Stimulated activated effector memory CD8-positive, alpha-beta T cell treated with anti-CD3 and anti-CD28 coated beads, Interleukin-12 subunit alpha, Interleukin-12 subunit beta, amount 100 ng/mL, for 72 hours (primary cell): ENCODE measurements at regions not wholly inside any gene's neighbourhood (a gene's known extent, or its start where the extent isn't known, plus 50 kb on each side); places are given as distances from the start of the nearest gene placed in this dataset.
A peak's percentile ranks its signal among the peaks of the same experiment; 100 is the strongest.
"Not testable (repeated sequence)": the region's sequence is repeated elsewhere in the genome, so short reads cannot be mapped to it uniquely, and the experiment has no call there.

Experiments
- ATAC-seq: fragments of 150-1000 bp; cut with Tn5 transposase; 2 replicates; pipeline ENCODE4 v1.10.0; 2021
- DNase-seq, 2 donors: peaks; one replicate each; pipeline ENCODE4 v3.0.0; 2021 to 2022; ENCODE audit warnings: low spot score in 2 of 2
- H3K27ac Mint-ChIP-seq: one replicate; pipeline ENCODE4 v1.8.0; 2022; ENCODE audit warnings: mild to moderate bottlenecking, mixed read lengths
- H3K36me3 Mint-ChIP-seq: one replicate; pipeline ENCODE4 v1.8.0; 2022; ENCODE audit warnings: mild to moderate bottlenecking, mixed read lengths
- H3K4me1 Mint-ChIP-seq: one replicate; pipeline ENCODE4 v1.8.0; 2022; ENCODE audit warnings: mixed read lengths
- H3K4me3 Mint-ChIP-seq: one replicate; pipeline ENCODE4 v1.8.0; 2022; ENCODE audit warnings: mild to moderate bottlenecking, mixed read lengths
- H3K9me3 Mint-ChIP-seq: one replicate; pipeline ENCODE4 v1.8.0; 2022; ENCODE audit warnings: mixed read lengths

DNA sequence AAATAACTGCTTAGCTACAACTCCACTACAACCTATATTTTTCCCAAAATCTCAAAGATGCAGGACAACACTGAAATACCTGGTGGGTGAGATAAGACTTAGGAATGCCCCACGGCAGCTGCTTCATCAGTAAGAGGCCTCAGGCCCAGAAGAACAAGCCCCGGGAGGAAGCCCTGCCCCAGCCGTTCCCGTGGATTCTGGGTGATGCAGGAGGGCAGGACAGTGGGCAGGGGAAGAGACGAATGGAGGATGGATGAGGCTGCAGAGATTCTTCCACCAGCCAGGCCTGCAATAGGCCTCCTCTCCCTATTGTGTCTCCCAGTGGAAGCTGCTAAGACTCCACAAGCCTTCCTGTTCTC lies 197.9 kb upstream of the HDAC4 start:
- H3K27ac Mint-ChIP-seq, result no peak overlapping the region
- DNase-seq, result no peak
- H3K4me1 Mint-ChIP-seq, result peaks cover 42% of the 10 kb centered on the region
- no peaks in the 10 kb centered on the region for H3K36me3 Mint-ChIP-seq
- no peaks in the 10 kb centered on the region for H3K9me3 Mint-ChIP-seq
- no peak for ATAC-seq
- H3K4me3 Mint-ChIP-seq, result no peak overlapping the region

DNA sequence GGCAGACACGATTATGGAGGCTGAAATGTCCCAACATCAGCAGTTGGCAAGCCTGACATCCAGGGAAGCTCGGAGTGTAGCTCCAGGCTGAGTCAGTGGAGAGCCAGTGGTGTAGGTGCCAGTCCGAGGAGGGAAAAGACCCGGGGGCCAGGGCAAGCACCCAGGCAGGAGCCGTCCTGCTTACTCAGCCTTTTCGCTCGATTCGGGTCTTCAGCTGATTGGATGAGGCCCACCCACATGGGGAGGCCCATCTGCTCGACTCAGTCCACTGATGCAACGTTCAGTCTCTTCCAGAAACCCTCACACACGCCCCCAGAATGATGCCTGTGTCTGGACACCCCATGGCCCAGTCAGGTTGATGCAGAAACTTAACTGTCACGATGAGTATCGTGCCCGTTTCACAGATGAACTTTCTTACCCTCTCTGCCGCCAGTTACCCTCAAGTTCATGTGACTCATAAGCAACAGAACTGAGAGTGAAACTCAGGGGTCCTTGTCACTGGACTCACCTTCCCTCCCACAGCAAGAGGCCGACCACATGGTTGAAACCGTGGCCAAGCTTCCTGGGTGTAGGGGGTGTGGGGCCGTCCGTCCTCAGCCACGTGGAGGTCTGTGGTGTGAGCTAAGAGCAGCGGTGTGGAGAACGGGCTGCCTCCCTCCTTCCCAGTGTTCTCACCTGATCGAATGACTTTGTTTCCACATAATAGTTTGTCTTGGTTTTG lies 197.4 kb upstream of the HDAC4 start:
- H3K36me3 Mint-ChIP-seq, result no peaks in the 10 kb centered on the region
- H3K4me1 Mint-ChIP-seq, result peaks cover 38% of the 10 kb centered on the region
- no peak overlapping the region for H3K27ac Mint-ChIP-seq
- H3K9me3 Mint-ChIP-seq, result no peaks in the 10 kb centered on the region
- H3K4me3 Mint-ChIP-seq, result no peak overlapping the region
- ATAC-seq (peak; percentile 44), DNase-seq (no peak)

- ATAC-seq (no peak), DNase-seq (no peak)
- no peaks in the 10 kb centered on the region for H3K9me3 Mint-ChIP-seq
- no peak overlapping the region for H3K4me3 Mint-ChIP-seq
- no peaks in the 10 kb centered on the region for H3K36me3 Mint-ChIP-seq
- peaks cover 32% of the 10 kb centered on the region for H3K4me1 Mint-ChIP-seq
- no peak overlapping the region for H3K27ac Mint-ChIP-seq
Measured at GRCh38 chr2:239597216-239597615, 196.4 kb upstream of the HDAC4 start.

DNA sequence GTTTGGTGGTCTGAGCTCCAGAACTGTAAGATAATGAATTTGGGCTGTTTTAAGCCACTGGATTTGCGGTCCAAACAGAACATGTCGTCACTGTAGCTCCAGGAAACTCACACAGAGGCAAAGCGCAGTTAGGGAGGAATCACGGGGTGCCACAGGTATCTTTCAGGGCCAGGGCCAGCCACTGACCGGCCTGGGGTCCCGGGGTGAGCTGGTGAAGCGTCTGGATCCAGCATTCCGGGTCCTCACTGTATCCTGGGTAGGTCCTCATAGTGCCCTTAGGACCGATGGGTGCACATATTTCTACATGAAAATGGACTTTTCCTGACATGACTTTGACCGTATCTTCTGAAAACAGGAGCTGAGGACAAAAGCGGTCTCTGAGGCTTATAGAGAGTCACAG lies 196.0 kb upstream of the HDAC4 start:
- DNase-seq, result no peak
- peaks cover 32% of the 10 kb centered on the region for H3K4me1 Mint-ChIP-seq
- H3K4me3 Mint-ChIP-seq, result no peak overlapping the region
- peaks cover 3% of the 10 kb centered on the region for H3K9me3 Mint-ChIP-seq
- H3K27ac Mint-ChIP-seq, result no peak overlapping the region
- H3K36me3 Mint-ChIP-seq, result no peaks in the 10 kb centered on the region
- no peak for ATAC-seq

GRCh38 chr2:239596253-239596652 lies 195.4 kb upstream of the HDAC4 start:
- H3K27ac Mint-ChIP-seq, result no peak overlapping the region
- no peaks in the 10 kb centered on the region for H3K36me3 Mint-ChIP-seq
- H3K4me1 Mint-ChIP-seq, result peaks cover 31% of the 10 kb centered on the region
- H3K4me3 Mint-ChIP-seq, result no peak overlapping the region
- no peak for DNase-seq
- peaks cover 5% of the 10 kb centered on the region for H3K9me3 Mint-ChIP-seq
- no peak for ATAC-seq

DNA sequence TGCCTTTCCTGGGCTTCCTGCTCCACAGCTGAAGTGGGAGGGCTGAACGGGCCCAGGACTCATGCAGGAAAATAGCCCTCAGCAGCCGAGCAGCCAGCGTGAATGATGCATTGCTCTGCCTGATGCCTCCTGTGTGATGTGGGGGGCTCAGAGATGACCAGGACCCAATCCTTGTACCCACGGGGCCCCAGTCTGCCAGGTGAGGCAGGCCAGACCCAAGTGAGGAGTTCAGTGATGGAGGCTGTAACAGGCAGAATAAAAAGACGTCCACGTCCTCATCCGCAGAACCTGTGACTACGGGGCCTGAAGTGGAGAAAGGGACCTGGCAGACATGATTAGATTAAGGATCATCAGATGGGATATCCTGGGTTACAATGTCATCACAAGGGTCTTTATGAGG lies 194.9 kb upstream of the HDAC4 start:
- H3K27ac Mint-ChIP-seq, result no peak overlapping the region
- H3K9me3 Mint-ChIP-seq, result peaks cover 5% of the 10 kb centered on the region
- no peak for ATAC-seq
- no peak for DNase-seq
- no peak overlapping the region for H3K4me3 Mint-ChIP-seq
- no peaks in the 10 kb centered on the region for H3K36me3 Mint-ChIP-seq
- H3K4me1 Mint-ChIP-seq, result peaks cover 30% of the 10 kb centered on the region

DNA sequence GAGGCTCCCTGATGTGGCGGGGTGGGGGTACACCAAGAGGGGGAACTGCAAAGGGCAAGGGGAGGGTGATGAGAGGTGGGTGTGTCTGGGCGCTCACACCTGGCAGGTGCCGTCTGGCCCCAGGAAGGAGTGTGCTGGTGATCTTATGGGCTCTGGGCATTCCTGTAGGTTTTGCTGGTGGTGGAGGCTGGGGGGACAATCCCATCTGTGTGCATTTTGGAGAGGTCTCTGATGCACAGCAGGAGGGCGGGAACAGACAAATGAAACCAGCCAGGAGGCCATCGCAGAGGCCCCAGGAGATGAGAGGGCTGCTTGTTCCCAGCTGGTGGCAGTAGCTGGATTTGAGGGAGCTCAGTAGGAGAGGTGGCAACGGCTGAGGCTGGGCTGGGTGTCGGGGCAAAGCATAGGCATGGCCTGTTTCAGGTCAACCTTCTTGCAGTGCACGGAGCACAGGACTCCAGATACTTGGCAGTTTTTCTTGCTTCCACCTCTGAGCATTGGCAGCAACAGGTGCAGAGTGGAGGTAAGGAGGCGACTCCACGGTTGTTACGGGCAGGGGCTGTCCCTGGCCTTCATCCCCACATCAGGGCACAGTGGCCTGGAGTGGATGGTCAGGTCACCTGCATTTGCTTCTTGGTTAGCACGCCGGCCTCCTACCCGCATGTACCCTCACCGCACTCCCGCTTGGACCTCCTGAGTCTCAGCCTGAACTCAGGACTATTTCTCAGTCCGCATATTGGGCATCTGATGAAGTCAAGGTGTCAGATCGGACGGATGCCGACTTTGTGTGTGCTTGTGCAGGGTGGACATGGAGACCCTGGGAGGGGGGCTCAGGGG lies 194.2 kb upstream of the HDAC4 start:
- Mint-ChIP-seq H3K4me1 (peaks cover 29% of the 10 kb centered on the region), H3K27ac (no peak overlapping the region), H3K4me3 (no peak overlapping the region), H3K9me3 (peaks cover 5% of the 10 kb centered on the region), H3K36me3 (no peaks in the 10 kb centered on the region)
- no peak for DNase-seq
- no peak for ATAC-seq

DNA sequence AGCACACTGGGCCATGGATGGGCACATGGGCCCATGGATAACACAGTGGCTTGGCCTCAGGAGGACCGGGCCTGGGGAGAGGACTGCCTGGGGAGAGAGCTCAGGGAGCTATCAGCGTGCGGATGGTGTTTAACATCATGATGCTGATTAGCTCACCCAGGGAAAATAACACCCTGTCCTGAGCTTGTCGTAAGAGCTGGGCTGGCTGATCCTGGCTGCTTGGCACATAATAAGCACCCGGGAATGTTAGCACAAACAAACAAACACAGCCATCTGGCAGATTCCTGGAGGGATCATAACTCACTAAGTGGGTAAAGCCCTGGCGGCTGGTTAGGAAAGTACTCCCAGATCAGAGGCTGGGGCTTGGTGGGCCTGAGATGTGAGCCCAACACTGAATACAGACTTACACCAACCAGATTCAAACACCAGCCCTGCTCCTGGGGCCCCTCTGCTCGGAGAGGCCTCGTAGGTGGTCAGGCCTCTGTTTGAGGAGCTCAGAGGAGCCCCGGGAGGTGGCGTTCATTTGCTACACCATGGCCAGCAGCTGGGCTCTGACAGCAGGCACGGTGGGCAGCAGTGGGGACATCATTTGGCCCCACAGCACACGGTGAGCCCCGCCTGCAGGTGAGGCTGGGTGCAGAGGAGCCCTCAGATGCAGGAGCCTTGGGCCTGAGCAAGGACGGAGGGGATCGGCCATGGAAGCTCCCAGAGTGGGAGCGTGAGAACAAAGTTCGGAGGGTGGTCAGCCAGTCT lies 193.4 kb upstream of the HDAC4 start:
- Mint-ChIP-seq H3K9me3 (peaks cover 5% of the 10 kb centered on the region), H3K4me1 (peaks cover 24% of the 10 kb centered on the region), H3K4me3 (no peak overlapping the region), H3K36me3 (no peaks in the 10 kb centered on the region), H3K27ac (no peak overlapping the region)
- ATAC-seq (no peak), DNase-seq (no peak)

DNA sequence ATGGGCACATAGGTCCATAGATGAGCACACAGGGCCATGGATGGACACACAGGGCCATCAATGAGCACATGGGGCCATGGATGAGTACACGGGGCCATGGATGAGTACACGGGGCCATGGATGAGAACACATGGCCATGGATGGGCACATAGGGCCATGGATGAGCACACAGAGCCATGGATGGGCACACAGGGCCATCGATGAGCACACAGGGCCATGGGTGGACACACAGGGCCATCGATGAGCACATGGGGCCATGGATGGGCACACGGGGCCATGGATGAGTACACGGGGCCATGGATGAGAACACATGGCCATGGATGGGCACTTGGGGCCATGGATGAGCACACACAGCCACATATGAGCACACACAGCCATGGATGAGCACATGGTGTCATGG lies 192.6 kb upstream of the HDAC4 start:
- Mint-ChIP-seq H3K4me3 (no peak overlapping the region), H3K36me3 (no peaks in the 10 kb centered on the region), H3K9me3 (peaks cover 5% of the 10 kb centered on the region), H3K27ac (no peak overlapping the region), H3K4me1 (peaks cover 25% of the 10 kb centered on the region)
- ATAC-seq (no peak), DNase-seq (no peak)

- not testable (repeated sequence) for H3K27ac Mint-ChIP-seq, H3K36me3 Mint-ChIP-seq, H3K4me3 Mint-ChIP-seq, ATAC-seq, H3K9me3 Mint-ChIP-seq, DNase-seq
- H3K4me1 Mint-ChIP-seq, result peaks cover 21% of the 10 kb centered on the region
Measured at GRCh38 chr2:239592629-239593290, 191.9 kb upstream of the HDAC4 start.

DNA sequence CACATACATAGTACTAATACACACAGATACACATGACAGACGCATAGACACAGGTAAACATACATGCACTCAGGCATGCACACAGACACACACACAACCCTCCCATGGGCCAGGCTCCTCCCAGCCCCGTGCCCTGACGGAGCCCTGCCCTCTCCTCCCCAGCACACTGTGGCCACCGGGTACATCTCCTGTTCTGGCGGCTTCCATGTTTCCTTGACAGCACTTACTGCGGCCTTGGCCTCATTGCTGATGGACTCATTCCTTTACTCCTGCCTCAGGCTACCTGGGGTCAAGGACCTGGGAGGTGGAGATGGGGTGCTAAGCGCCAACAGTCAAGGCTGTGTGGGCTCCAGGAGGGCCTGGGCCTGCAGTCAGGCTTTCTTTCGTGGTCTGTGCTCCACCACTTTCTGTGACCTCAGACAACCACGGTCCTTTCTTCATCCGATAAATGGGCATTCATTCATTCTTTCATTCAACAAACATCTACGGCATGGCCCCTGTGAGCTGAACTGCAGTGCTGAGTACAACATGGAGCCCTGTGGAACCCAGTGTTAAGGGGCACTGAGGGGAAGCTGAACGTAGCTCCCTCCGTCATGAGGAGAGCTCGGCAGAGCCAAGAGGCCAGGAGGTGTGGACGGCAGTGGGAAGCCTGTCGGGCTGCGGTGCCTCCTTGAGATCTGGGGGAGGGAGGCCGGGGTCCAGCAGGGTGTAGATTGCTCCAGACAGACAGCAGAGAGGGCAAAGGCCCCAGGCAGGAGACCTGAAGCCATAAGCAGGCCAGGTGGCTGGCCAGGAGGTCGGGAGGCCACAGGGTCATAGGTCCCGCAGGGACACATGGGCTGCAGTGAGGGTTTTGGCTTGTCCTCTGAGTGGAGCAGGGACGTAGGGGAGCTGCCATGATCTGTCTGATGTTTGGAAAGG lies 190.4 kb upstream of the HDAC4 start:
- Mint-ChIP-seq H3K36me3 (no peaks in the 10 kb centered on the region), H3K27ac (no peak overlapping the region), H3K9me3 (peaks cover 5% of the 10 kb centered on the region), H3K4me3 (no peak overlapping the region), H3K4me1 (peaks cover 18% of the 10 kb centered on the region)
- no peak for DNase-seq
- ATAC-seq, result no peak

DNA sequence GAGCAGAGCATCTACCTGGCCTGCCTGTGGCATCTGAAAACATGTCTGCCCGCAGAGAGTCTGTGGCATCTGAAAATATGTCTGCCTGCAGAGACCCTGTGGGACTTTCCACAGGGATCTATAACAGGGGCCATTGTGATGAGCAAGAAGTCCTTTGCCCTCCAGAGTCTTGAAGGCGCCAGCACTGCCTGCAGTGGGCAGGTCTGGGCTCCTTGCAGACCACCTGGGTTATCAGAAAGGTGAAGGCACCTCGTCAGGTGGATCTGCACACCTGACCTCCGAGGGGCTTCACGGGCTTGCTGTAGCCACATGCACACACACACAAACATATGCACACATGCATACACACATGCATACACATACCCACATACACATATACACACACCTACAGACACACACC lies 189.5 kb upstream of the HDAC4 start:
- H3K4me1 Mint-ChIP-seq, result peaks cover 18% of the 10 kb centered on the region
- ATAC-seq (no peak), DNase-seq (no peak)
- no peaks in the 10 kb centered on the region for H3K36me3 Mint-ChIP-seq
- peaks cover 5% of the 10 kb centered on the region for H3K9me3 Mint-ChIP-seq
- H3K27ac Mint-ChIP-seq, result no peak overlapping the region
- no peak overlapping the region for H3K4me3 Mint-ChIP-seq

- Mint-ChIP-seq H3K4me3 (no peak overlapping the region), H3K27ac (no peak overlapping the region), H3K4me1 (peaks cover 18% of the 10 kb centered on the region), H3K9me3 (peaks cover 5% of the 10 kb centered on the region), H3K36me3 (no peaks in the 10 kb centered on the region)
- ATAC-seq, result no peak
- DNase-seq, result no peak
Measured at GRCh38 chr2:239589833-239590232, 189.0 kb upstream of the HDAC4 start.

DNA sequence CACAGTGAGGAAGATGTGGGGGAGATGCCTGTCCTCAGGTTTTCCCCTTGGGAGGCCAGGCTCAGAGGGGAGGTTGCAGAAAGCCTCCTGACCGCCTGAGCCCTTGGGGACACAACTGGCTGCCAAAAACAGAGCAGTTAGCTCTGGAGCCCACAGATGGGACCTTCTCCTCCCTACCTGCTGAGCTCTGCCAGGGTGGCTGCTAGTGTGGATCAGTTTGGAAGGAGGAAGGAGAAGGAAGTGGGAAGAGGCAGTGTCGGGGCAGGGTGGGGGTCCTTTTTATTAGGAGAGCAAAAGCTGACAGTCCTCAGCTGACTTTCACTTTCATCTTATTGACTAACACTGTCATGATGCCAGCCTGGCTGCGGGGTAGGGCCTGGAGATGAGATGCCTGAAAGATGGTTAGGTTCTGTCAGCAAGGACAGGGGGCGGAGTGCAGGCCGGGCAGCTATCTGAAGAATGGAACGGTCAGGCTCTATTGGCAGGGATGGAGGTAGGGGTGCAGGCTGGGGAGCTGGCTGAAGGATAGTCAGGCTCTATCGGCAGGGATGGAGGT lies 188.5 kb upstream of the HDAC4 start:
- no peaks in the 10 kb centered on the region for H3K36me3 Mint-ChIP-seq
- peaks cover 18% of the 10 kb centered on the region for H3K4me1 Mint-ChIP-seq
- DNase-seq (no peak), ATAC-seq (no peak)
- H3K27ac Mint-ChIP-seq, result no peak overlapping the region
- H3K4me3 Mint-ChIP-seq, result no peak overlapping the region
- peaks cover 5% of the 10 kb centered on the region for H3K9me3 Mint-ChIP-seq
